Brain microvascular endothelial cell (primary cell): ENCODE measurements at regions not wholly inside any gene's neighbourhood (a gene's known extent, or its start where the extent isn't known, plus 50 kb on each side); places are given as distances from the start of the nearest gene placed in this dataset.

Experiments used
- DNase-seq: peaks from one replicate; pipeline ENCODE4 v3.0.0-alpha.2; 2020
- H3K27ac ChIP-seq: fragments of 250-450 bp; sonication (Bioruptor Pico); 2 replicates; pipeline ENCODE4 v1.5.1; 2020; ENCODE audit warnings: mild to moderate bottlenecking, moderate library complexity
- H3K27me3 ChIP-seq: fragments of 250-450 bp; sonication (Bioruptor Pico); replicated peaks from 2 replicates; pipeline ENCODE4 v1.5.1; 2020; ENCODE audit warnings: mild to moderate bottlenecking
- H3K36me3 ChIP-seq: fragments of 250-450 bp; sonication (Bioruptor Pico); replicated peaks from 2 replicates; pipeline ENCODE4 v1.5.1; 2020; ENCODE audit warnings: mild to moderate bottlenecking
- H3K4me3 ChIP-seq: 2 replicates; pipeline ENCODE4 v1.5.1; 2011; ENCODE audit warnings: low read depth, mild to moderate bottlenecking, control low read depth, low read length, moderate library complexity
- in situ Hi-C: cut with HindIII; loops from 2 replicates; pipeline ENCODE4 v1.10.0; 2017; ENCODE audit warnings: low sequenced_read_pairs, low pct_ligation_motif_present
- TF ChIP-seq, protein P1 (sequence below): IDR thresholded peaks from 2 replicates; pipeline ENCODE4 v1.5.1; 2011; ENCODE audit warnings: low read depth, mild to moderate bottlenecking, moderate library complexity, low read length, control low read depth, inconsistent platforms; ENCODE audit errors: missing control alignments

DNA sequence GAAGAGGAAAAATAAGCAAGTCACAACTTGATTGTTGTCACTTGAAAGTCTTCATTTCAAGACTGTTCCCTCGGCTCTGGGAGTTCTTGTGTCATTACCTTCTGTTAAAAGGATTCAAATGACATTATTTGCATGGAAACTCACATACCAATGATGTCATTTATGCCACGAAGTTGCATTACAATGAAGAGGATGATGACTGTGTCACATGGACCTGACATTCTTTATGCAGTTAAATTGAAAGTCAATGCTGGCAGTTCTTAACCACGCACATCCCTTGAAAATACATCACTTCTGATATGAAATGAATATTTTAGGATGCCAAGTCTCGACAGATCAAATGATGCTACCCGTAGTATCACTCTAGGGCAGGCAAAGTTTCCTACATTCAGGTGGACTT is 1069.5 kb downstream of the VRK1 start:
- no peaks in the 10 kb centered on the region for H3K36me3 ChIP-seq
- TF ChIP-seq, protein P1, sequence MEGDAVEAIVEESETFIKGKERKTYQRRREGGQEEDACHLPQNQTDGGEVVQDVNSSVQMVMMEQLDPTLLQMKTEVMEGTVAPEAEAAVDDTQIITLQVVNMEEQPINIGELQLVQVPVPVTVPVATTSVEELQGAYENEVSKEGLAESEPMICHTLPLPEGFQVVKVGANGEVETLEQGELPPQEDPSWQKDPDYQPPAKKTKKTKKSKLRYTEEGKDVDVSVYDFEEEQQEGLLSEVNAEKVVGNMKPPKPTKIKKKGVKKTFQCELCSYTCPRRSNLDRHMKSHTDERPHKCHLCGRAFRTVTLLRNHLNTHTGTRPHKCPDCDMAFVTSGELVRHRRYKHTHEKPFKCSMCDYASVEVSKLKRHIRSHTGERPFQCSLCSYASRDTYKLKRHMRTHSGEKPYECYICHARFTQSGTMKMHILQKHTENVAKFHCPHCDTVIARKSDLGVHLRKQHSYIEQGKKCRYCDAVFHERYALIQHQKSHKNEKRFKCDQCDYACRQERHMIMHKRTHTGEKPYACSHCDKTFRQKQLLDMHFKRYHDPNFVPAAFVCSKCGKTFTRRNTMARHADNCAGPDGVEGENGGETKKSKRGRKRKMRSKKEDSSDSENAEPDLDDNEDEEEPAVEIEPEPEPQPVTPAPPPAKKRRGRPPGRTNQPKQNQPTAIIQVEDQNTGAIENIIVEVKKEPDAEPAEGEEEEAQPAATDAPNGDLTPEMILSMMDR: no peak
- no peaks in the 10 kb centered on the region for H3K27me3 ChIP-seq
- no peak overlapping the region for H3K4me3 ChIP-seq
- DNase-seq: no peak
- H3K27ac ChIP-seq: no peak overlapping the region
- in situ Hi-C loops: no loop called here

DNA sequence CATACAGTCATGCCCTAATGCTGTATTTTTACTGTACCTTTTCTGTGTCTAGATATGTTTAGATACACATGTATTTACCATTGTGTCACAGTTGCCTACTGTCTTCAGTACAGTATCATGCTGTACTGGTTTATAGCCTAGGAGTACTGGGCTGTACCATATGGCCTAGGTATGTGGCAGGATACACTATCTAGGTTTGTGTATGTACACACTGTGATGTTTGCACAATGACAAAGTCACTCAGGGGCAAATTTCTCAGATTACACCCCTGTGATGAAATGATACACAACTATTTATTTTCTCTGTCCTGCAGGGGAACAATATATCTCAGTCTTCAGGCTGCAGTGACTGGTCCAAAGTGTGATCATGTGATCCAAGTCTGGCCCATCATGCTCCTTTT is 1076.1 kb downstream of the VRK1 start:
- Histone ChIP-seq H3K36me3 (no peaks in the 10 kb centered on the region), H3K27ac (no peak overlapping the region), H3K4me3 (no peak overlapping the region), H3K27me3 (no peaks in the 10 kb centered on the region)
- DNase-seq: no peak
- TF ChIP-seq, protein P1: no peak
- in situ Hi-C loops: no loop called here

DNA sequence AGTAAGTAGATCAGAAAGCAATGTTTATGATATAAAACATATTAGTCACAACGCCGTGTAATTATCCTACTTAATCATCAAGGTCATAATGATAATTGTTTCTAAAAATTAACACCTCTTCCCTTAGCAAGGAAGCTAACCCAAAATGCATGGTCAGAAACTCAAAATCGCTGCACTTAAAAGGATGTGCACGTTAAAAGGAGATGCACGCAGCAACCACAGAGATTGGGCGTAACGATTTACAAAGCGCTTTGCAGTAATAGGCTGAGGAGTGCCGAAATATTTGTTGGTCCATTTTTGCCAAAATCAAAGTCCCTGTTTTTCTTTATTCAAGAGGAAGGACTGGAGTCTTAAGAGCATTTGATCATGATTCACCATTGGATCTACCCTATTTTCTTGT is 1077.2 kb downstream of the VRK1 start:
- no peak overlapping the region for H3K27ac ChIP-seq
- no peaks in the 10 kb centered on the region for H3K36me3 ChIP-seq
- H3K4me3 ChIP-seq: no peak overlapping the region
- H3K27me3 ChIP-seq: no peaks in the 10 kb centered on the region
- DNase-seq: no peak
- TF ChIP-seq, protein P1: no peak
- in situ Hi-C loops: no loop called here

DNA sequence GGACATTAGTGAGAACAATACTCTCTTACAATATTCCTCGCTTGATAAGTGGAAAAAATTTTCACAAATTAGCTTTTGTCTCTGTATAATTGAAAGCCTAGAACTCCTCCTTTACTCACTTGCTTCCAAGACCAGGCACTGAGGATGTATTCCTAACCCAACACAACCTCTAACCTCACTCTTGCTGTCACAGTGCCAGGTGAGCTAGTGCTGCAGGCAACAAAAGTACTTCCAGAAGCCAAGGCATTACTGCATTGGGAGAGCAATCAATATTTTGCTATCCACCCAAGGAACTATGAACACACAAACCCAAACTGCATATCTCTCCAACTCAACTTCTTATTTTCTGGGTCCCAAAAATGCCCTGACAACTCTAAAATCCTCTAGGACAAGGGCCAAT is 1081.0 kb downstream of the VRK1 start:
- DNase-seq: no peak
- in situ Hi-C loops: no loop called here
- no peak overlapping the region for H3K4me3 ChIP-seq
- no peak overlapping the region for H3K27ac ChIP-seq
- no peaks in the 10 kb centered on the region for H3K27me3 ChIP-seq
- H3K36me3 ChIP-seq: no peaks in the 10 kb centered on the region
- TF ChIP-seq, protein P1: no peak

DNA sequence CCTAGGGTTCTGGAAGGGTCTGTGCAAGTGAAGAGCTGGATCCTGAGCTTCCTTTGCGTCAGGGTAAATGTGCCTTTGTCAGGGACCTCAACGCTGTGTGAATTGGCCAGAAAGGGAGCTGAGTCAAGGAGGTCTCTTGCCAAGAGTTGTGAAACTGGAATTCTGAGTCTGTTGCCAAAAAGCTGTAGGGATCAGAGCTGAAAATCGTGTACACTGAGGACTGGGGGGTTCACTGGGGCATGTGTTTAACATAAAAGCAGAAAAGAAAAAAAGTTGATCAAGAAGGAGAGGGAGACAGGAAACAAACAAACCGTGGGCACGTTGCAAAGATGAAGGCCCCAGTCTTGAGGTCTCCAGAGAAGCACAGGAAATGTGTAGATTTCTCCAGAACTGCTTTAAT is 1081.5 kb downstream of the VRK1 start:
- DNase-seq: no peak
- no peaks in the 10 kb centered on the region for H3K36me3 ChIP-seq
- H3K27me3 ChIP-seq: no peaks in the 10 kb centered on the region
- TF ChIP-seq, protein P1: no peak
- H3K4me3 ChIP-seq: no peak overlapping the region
- H3K27ac ChIP-seq: no peak overlapping the region
- in situ Hi-C loops: no loop called here

DNA sequence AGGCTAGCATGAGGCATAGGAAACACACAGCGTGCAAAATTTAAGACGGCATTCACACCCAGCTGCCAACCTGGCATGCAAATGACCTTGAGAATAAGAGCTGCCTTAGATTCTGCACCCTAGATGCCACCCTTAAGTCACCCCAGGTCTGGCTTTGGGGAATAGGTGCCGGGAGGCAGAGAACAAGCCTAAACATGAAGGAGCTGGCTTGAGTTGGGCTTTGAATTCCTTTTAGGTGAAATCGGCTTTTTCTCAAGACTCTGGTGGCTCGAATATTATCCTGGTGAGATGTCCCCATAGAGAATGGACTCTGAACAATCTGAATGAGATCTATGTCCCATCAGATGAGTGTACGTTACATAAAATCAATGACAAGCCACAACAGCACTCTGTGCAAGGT is 1090.5 kb downstream of the VRK1 start:
- Histone ChIP-seq H3K36me3 (no peaks in the 10 kb centered on the region), H3K27me3 (no peaks in the 10 kb centered on the region), H3K27ac (no peak overlapping the region), H3K4me3 (no peak overlapping the region)
- in situ Hi-C loops: no loop called here
- TF ChIP-seq, protein P1: no peak
- no peak for DNase-seq
